H7 (cell line): ENCODE measurements at regions not wholly inside any gene's neighbourhood (a gene's known extent, or its start where the extent isn't known, plus 50 kb on each side); places are given as distances from the start of the nearest gene placed in this dataset.
A peak's percentile ranks its signal among the peaks of the same experiment; 100 is the strongest.
"Not testable (repeated sequence)": the region's sequence is repeated elsewhere in the genome, so short reads cannot be mapped to it uniquely, and the experiment has no call there.

Source experiments
- DNase-seq: peaks from one replicate; pipeline ENCODE4 v3.0.0; 2012
- H3K27me3 ChIP-seq: 2 replicates; pipeline ENCODE4 v1.6.0; 2011; ENCODE audit warnings: mild to moderate bottlenecking, low read length; ENCODE audit not compliant: control insufficient read depth, insufficient read depth
- H3K36me3 ChIP-seq: replicated peaks from 2 replicates; pipeline ENCODE4 v1.5.1; 2011; ENCODE audit warnings: low read length; ENCODE audit not compliant: control insufficient read depth, insufficient read depth
- H3K4me3 ChIP-seq: 2 replicates; pipeline ENCODE4 v1.5.1; 2011; ENCODE audit warnings: low read depth, mild to moderate bottlenecking, control low read depth, low read length, moderate library complexity; ENCODE audit not compliant: insufficient read depth

GRCh38 chr7:159335181-159335926 lies 190.7 kb upstream of the VIPR2 start:
- not testable (repeated sequence) for H3K27me3 ChIP-seq, H3K36me3 ChIP-seq, DNase-seq
- peak overlapping the region; percentile 10; the same call in 1 of the 2 replicates for H3K4me3 ChIP-seq

GRCh38 chr7:159332854-159333479 lies 188.3 kb upstream of the VIPR2 start:
- not testable (repeated sequence) for DNase-seq, H3K27me3 ChIP-seq, H3K4me3 ChIP-seq, H3K36me3 ChIP-seq

- Histone ChIP-seq H3K36me3 (no peaks in the 10 kb centered on the region), H3K4me3 (no peak overlapping the region), H3K27me3 (no peaks in the 10 kb centered on the region)
- no peak for DNase-seq
Measured at GRCh38 chr7:159331462-159331861, 186.8 kb upstream of the VIPR2 start.

- H3K4me3 ChIP-seq, result no peak overlapping the region
- no peaks in the 10 kb centered on the region for H3K27me3 ChIP-seq
- no peak for DNase-seq
- no peaks in the 10 kb centered on the region for H3K36me3 ChIP-seq
Measured at GRCh38 chr7:159329818-159330378, 185.2 kb upstream of the VIPR2 start.

- H3K4me3 ChIP-seq, result no peak overlapping the region
- no peak for DNase-seq
- H3K36me3 ChIP-seq, result no peaks in the 10 kb centered on the region
- H3K27me3 ChIP-seq, result no peaks in the 10 kb centered on the region
Measured at GRCh38 chr7:159328096-159328495, 183.4 kb upstream of the VIPR2 start.

- Histone ChIP-seq H3K4me3 (no peak overlapping the region), H3K36me3 (no peaks in the 10 kb centered on the region), H3K27me3 (no peaks in the 10 kb centered on the region)
- no peak for DNase-seq
Measured at GRCh38 chr7:159323359-159323758, 178.7 kb upstream of the VIPR2 start.

- DNase-seq, result no peak
- H3K36me3 ChIP-seq, result no peaks in the 10 kb centered on the region
- H3K4me3 ChIP-seq, result no peak overlapping the region
- H3K27me3 ChIP-seq, result no peaks in the 10 kb centered on the region
Measured at GRCh38 chr7:159321278-159321677, 176.6 kb upstream of the VIPR2 start.

- Histone ChIP-seq H3K36me3 (no peaks in the 10 kb centered on the region), H3K27me3 (no peaks in the 10 kb centered on the region), H3K4me3 (no peak overlapping the region)
- DNase-seq, result no peak
Measured at GRCh38 chr7:159318682-159319351, 174.2 kb upstream of the VIPR2 start.

GRCh38 chr7:159317294-159317693 lies 172.6 kb upstream of the VIPR2 start:
- Histone ChIP-seq H3K27me3 (no peaks in the 10 kb centered on the region), H3K4me3 (no peak overlapping the region), H3K36me3 (no peaks in the 10 kb centered on the region)
- DNase-seq, result no peak

GRCh38 chr7:159311172-159311494 lies 166.5 kb upstream of the VIPR2 start:
- no peak for DNase-seq
- Histone ChIP-seq H3K27me3 (no peaks in the 10 kb centered on the region), H3K4me3 (no peak overlapping the region), H3K36me3 (no peaks in the 10 kb centered on the region)

- H3K36me3 ChIP-seq, result no peaks in the 10 kb centered on the region
- no peaks in the 10 kb centered on the region for H3K27me3 ChIP-seq
- no peak overlapping the region for H3K4me3 ChIP-seq
- DNase-seq, result no peak
Measured at GRCh38 chr7:159310457-159311171, 165.9 kb upstream of the VIPR2 start.

- DNase-seq, H3K36me3 ChIP-seq, H3K4me3 ChIP-seq, H3K27me3 ChIP-seq: not testable (repeated sequence)
Measured at GRCh38 chr7:159309214-159309613, 164.5 kb upstream of the VIPR2 start.

GRCh38 chr7:159306012-159306411 lies 161.3 kb upstream of the VIPR2 start:
- Histone ChIP-seq H3K27me3 (no peaks in the 10 kb centered on the region), H3K4me3 (no peak overlapping the region), H3K36me3 (no peaks in the 10 kb centered on the region)
- no peak for DNase-seq

- H3K27me3 ChIP-seq, H3K4me3 ChIP-seq, DNase-seq, H3K36me3 ChIP-seq: not testable (repeated sequence)
Measured at GRCh38 chr7:159305185-159305584, 160.5 kb upstream of the VIPR2 start.
